ENCODE measurements at regions not wholly inside any gene's neighbourhood (a gene's known extent, or its start where the extent isn't known, plus 50 kb on each side); places are given as distances from the start of the nearest gene placed in this dataset.
A peak's percentile ranks its signal among the peaks of the same experiment; 100 is the strongest.
"Not testable (repeated sequence)": the region's sequence is repeated elsewhere in the genome, so short reads cannot be mapped to it uniquely, and the experiment has no call there.

DNA sequence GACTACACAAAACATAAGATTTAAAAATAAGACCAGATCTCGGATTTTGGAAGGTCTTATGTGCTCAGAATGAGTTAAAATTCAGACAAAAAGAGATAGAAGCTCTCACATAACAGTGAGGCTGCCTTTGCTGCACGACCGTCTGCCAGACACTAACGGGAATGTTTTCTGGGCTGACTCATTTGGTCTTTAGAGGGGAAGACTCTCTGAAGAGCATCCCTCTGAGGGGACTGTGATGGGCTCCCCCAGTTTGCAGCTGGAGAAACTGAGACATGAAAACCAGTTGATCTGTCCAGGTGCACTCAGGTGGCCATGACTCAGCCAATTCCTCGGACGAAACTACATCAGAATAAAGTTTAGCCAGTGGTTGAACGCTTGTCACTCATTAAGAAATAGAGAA is 153.9 kb downstream of the RNASET2 start:
- Histone ChIP-seq H3K4me3 (ENCODE audit: low read depth, low read length) (no peak overlapping the region), H3K27me3 (ENCODE audit: control insufficient read depth, insufficient read depth, low read length) (no peaks in the 10 kb centered on the region), H3K36me3 (ENCODE audit: control insufficient read depth, insufficient read depth, low read length) (no peaks in the 10 kb centered on the region)
- TF ChIP-seq, protein P1, sequence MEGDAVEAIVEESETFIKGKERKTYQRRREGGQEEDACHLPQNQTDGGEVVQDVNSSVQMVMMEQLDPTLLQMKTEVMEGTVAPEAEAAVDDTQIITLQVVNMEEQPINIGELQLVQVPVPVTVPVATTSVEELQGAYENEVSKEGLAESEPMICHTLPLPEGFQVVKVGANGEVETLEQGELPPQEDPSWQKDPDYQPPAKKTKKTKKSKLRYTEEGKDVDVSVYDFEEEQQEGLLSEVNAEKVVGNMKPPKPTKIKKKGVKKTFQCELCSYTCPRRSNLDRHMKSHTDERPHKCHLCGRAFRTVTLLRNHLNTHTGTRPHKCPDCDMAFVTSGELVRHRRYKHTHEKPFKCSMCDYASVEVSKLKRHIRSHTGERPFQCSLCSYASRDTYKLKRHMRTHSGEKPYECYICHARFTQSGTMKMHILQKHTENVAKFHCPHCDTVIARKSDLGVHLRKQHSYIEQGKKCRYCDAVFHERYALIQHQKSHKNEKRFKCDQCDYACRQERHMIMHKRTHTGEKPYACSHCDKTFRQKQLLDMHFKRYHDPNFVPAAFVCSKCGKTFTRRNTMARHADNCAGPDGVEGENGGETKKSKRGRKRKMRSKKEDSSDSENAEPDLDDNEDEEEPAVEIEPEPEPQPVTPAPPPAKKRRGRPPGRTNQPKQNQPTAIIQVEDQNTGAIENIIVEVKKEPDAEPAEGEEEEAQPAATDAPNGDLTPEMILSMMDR (IDR thresholded peaks at IDR 0.05; ENCODE audit: insufficient read depth, low read length, severe bottlenecking), result no peak
- no peak for FAIRE-seq
- DNase-seq (ENCODE audit: low read depth), result no peak

- FAIRE-seq (no peak), DNase-seq (ENCODE audit: low read depth) (no peak)
- Histone ChIP-seq H3K27me3 (ENCODE audit: control insufficient read depth, insufficient read depth, low read length) (no peaks in the 10 kb centered on the region), H3K36me3 (ENCODE audit: control insufficient read depth, insufficient read depth, low read length) (no peaks in the 10 kb centered on the region), H3K4me3 (ENCODE audit: low read depth, low read length) (no peak overlapping the region)
- TF ChIP-seq, protein P1 (IDR thresholded peaks at IDR 0.05; ENCODE audit: insufficient read depth, low read length, severe bottlenecking), result no peak
These were observed 156.2 kb downstream of the RNASET2 start for GRCh38 chr6:166800137-166800536.

DNA sequence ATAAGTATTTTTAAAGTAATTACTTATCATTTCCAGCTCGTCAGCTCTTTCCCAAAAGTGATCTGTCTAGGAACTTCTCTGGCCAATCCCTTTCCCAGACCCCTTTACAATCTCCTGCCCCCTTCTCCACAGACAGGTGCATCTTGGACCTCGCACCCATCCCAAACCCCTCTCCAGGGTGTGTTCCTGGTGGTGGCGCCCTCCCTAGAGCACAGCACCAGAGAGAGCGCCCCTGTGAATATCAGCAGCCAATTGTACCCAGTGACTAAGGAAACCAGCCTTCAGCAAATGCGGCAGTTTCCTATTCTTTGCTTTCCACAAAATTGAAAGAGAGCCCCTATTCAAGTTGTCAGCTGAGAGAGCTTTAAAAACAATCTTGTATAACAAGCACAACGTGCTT is 157.7 kb downstream of the RNASET2 start:
- FAIRE-seq, result no peak
- no peaks in the 10 kb centered on the region for H3K36me3 ChIP-seq (ENCODE audit: control insufficient read depth, insufficient read depth, low read length)
- H3K27me3 ChIP-seq (ENCODE audit: control insufficient read depth, insufficient read depth, low read length), result no peaks in the 10 kb centered on the region
- TF ChIP-seq, protein P1 (IDR thresholded peaks at IDR 0.05; ENCODE audit: insufficient read depth, low read length, severe bottlenecking), result no peak
- no peak for DNase-seq (ENCODE audit: low read depth)
- H3K4me3 ChIP-seq (ENCODE audit: low read depth, low read length), result no peak overlapping the region

DNA sequence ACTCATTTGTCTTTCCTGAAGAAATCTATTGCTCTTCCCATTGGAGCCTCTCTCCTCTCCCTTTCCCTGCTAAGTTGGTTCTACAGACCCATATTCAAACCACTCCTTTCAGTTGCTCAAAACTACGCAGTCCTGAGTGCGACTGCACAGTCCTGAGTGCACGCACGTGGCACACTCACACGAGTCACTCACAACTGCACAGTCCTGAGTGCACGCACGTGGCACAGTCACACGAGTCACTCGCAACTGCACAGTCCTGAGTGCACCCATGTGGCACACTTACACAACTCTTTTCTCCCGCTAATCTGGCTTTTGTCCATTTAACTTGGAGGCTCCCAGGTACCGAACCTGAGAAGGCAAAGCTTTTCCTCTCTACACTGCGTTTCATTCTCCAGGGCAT is 159.7 kb downstream of the RNASET2 start:
- H3K36me3 ChIP-seq (ENCODE audit: control insufficient read depth, insufficient read depth, low read length), result no peaks in the 10 kb centered on the region
- H3K27me3 ChIP-seq (ENCODE audit: control insufficient read depth, insufficient read depth, low read length), result no peaks in the 10 kb centered on the region
- H3K4me3 ChIP-seq (ENCODE audit: low read depth, low read length), result no peak overlapping the region
- TF ChIP-seq, protein P1 (IDR thresholded peaks at IDR 0.05; ENCODE audit: insufficient read depth, low read length, severe bottlenecking), result no peak
- no peak for DNase-seq (ENCODE audit: low read depth)
- peak; percentile 18 for FAIRE-seq

GRCh38 chr6:166795879-166796278 is 160.5 kb downstream of the RNASET2 start:
- Histone ChIP-seq H3K36me3 (ENCODE audit: control insufficient read depth, insufficient read depth, low read length) (no peaks in the 10 kb centered on the region), H3K27me3 (ENCODE audit: control insufficient read depth, insufficient read depth, low read length) (no peaks in the 10 kb centered on the region), H3K4me3 (ENCODE audit: low read depth, low read length) (no peak overlapping the region)
- FAIRE-seq (no peak), DNase-seq (ENCODE audit: low read depth) (no peak)
- TF ChIP-seq, protein P1 (IDR thresholded peaks at IDR 0.05; ENCODE audit: insufficient read depth, low read length, severe bottlenecking), result no peak

- not testable (repeated sequence) for H3K4me3 ChIP-seq (ENCODE audit: low read depth, low read length); H3K27me3 ChIP-seq (ENCODE audit: control insufficient read depth, insufficient read depth, low read length); FAIRE-seq; H3K36me3 ChIP-seq (ENCODE audit: control insufficient read depth, insufficient read depth, low read length); DNase-seq (ENCODE audit: low read depth)
These were observed 163.8 kb upstream of the RPS6KA2 start for GRCh38 chr6:166790808-166791207.

- not testable (repeated sequence) for H3K27me3 ChIP-seq (ENCODE audit: control insufficient read depth, insufficient read depth, low read length); FAIRE-seq; H3K36me3 ChIP-seq (ENCODE audit: control insufficient read depth, insufficient read depth, low read length); DNase-seq (ENCODE audit: low read depth); H3K4me3 ChIP-seq (ENCODE audit: low read depth, low read length)
These were observed 161.9 kb upstream of the RPS6KA2 start for GRCh38 chr6:166788846-166789529.
